Esophagus squamous epithelium (tissue), 4 donors: ENCODE measurements at regions not wholly inside any gene's neighbourhood (a gene's known extent, or its start where the extent isn't known, plus 50 kb on each side); places are given as distances from the start of the nearest gene placed in this dataset.

Source experiments
- POLR2A ChIP-seq, 4 donors: fragments of 450-650 bp; IDR thresholded peaks; one replicate each; pipeline ENCODE4 v1.6.1; 2017; ENCODE audit warnings: antibody characterized with exemption in 4 of 4, mild to moderate bottlenecking in 4 of 4, moderate library complexity in 3 of 4
- TF ChIP-seq, protein P1 (sequence below), 6 experiments: fragments of 450-650 bp in 4 of 6; fragments of 200-600 bp in 2 of 6; sonication (generic) in 2 of 6; IDR thresholded peaks; one replicate each; pipeline ENCODE4 v1.5.1; 2016 to 2019; ENCODE audit warnings: antibody characterized with exemption in 6 of 6, mild to moderate bottlenecking in 4 of 6, moderate library complexity in 4 of 6

DNA sequence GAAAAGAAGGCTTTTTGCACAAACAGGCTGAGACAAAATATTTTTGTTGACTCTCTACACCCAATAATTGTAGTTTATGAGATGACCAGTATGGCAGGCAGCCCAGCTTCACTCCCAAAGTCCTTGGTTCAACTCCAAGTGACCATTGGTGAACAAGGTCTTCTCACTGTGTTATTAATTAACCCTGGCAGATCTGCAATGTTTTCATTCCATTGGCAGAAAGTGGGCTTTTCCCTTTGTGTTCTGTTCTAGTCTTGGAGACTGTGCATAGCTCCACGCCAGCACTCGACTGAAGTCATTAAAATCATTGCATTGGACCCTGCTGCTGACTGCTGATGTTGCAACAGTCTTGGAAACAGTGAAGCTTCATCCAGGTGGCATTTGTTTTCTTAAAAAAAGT is 277.3 kb upstream of the HAND2 start:
- TF ChIP-seq, protein P1, sequence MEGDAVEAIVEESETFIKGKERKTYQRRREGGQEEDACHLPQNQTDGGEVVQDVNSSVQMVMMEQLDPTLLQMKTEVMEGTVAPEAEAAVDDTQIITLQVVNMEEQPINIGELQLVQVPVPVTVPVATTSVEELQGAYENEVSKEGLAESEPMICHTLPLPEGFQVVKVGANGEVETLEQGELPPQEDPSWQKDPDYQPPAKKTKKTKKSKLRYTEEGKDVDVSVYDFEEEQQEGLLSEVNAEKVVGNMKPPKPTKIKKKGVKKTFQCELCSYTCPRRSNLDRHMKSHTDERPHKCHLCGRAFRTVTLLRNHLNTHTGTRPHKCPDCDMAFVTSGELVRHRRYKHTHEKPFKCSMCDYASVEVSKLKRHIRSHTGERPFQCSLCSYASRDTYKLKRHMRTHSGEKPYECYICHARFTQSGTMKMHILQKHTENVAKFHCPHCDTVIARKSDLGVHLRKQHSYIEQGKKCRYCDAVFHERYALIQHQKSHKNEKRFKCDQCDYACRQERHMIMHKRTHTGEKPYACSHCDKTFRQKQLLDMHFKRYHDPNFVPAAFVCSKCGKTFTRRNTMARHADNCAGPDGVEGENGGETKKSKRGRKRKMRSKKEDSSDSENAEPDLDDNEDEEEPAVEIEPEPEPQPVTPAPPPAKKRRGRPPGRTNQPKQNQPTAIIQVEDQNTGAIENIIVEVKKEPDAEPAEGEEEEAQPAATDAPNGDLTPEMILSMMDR (IDR thresholded peaks at IDR 0.05), result no peak
- TF ChIP-seq POLR2A (IDR thresholded peaks at IDR 0.05), result no peak
